GM18951 (cell line): ENCODE measurements at regions not wholly inside any gene's neighbourhood (a gene's known extent, or its start where the extent isn't known, plus 50 kb on each side); places are given as distances from the start of the nearest gene placed in this dataset.

ENCODE experiments used
- POLR2A ChIP-seq: IDR thresholded peaks from 4 replicates; pipeline ENCODE4 v1.6.1; 2011; ENCODE audit warnings: mild to moderate bottlenecking; ENCODE audit not compliant: insufficient read length, insufficient read depth; ENCODE audit errors: extremely low read depth
- in situ Hi-C: fragments of 300-500 bp; cut with MboI; formaldehyde crosslinking; loops from one replicate; pipeline ENCODE4 v1.12.0; 2022; ENCODE audit warnings: low sequenced_read_pairs, mixed read lengths, inconsistent platforms; ENCODE audit not compliant: unreplicated experiment

DNA sequence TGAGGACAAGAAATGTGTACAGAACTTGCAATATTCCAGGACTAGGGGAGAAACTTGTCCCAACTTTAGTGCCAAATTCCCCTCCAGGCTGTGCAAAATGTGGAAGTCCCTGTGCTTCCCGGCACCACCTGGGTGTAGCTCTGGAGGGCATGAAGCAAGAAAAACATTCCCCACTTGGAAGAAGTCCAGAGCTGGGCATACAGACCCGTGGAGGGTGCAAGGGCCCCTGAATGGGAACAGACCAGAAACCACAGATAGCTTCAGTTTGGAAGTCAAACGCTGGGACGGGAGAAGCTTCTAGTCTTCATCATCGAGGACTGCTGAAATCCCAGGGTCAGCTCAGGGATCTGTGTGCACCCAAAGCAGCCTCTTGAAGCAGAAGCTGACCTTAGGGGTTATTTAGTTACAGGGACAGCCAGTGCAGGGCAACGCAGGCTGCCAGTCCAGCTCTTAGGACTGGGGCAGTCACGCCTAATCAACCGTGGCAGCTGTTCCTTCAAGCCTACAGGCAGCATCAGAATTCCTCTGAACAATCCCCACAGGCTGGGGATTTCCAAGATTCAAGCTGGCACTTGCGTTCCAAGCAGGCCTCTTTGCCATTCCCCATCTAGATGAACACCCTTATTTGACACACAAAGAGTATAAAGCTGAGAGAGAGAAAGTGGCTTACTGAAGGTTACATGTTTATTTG lies 269.4 kb downstream of the LOXHD1 start:
- TF ChIP-seq POLR2A, result no peak
- in situ Hi-C loops, result no loop called here

GRCh38 chr18:46388286-46388685 lies 268.7 kb downstream of the LOXHD1 start:
- no peak for TF ChIP-seq POLR2A
- in situ Hi-C loops, result no loop called here

- TF ChIP-seq POLR2A, result no peak
- in situ Hi-C loops, result no loop called here
Observed at GRCh38 chr18:46392576-46392975, 264.4 kb downstream of the LOXHD1 start.

DNA sequence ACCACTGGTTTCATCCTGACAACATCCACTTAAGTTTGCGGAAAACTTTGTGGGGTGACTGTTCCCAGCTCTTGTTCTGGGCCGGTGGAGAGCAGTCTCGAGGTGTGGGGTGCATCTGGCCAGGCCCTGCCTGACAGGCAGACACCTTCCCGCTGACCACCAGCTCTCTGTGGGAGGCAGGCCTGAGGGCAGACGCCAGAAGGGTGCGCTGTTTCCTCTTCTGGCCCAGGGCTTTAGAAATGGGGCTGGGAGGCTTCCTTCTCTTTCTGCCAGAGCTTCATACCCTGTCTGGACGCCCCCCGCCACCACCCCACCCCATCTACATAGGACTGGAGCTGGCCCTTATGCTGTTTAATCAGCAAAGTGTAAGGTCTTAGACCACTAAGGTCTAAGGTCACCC lies 263.8 kb downstream of the LOXHD1 start:
- in situ Hi-C loops, result no loop called here
- TF ChIP-seq POLR2A, result no peak

- in situ Hi-C loops, result no loop called here
- no peak for TF ChIP-seq POLR2A
Observed at GRCh38 chr18:46393961-46394360, 263.1 kb downstream of the LOXHD1 start.

DNA sequence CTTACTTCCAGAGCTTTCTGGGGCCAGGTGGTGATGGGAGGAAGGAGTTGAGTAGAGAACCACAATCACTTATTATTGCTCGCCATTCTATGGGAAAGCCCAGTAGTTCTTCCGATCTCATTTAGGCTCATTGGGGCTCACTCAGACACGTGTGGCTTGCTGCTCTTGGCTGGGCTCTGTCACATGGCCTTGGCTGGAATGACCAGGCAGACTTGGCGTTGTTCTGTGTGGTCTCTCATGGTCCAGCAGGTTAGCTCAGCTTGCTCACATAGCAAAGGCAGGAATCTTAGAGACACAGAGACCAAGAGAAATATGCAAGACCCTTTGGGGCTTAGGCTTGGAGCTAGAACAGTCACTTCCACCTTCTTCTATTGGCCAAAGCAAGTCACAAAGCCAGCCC lies 261.2 kb downstream of the LOXHD1 start:
- TF ChIP-seq POLR2A, result no peak
- in situ Hi-C loops, result no loop called here

- in situ Hi-C loops, result no loop called here
- no peak for TF ChIP-seq POLR2A
Observed at GRCh38 chr18:46397174-46397573, 259.8 kb downstream of the LOXHD1 start.

DNA sequence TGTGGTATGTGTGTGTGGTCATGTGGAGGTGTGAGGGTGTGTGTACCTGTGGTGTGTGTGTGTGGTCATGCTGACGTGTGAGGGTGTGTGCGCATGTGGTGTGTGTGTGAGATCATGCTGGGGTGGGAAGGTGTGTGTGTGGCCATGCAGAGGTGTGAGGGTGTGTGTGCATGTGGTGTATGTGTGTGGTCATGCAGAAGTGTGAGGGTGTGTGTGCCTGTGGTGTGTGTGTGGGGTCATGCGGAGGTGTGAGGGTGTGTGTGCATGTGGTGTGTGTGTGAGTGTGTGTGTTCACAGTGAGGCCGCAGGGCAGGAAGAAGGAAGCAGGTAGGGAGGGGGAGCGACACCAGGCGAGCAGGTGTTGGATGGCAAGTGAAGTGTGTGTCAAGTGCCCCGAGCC lies 259.0 kb downstream of the LOXHD1 start:
- no peak for TF ChIP-seq POLR2A
- in situ Hi-C loops, result no loop called here

- in situ Hi-C loops, result no loop called here
- TF ChIP-seq POLR2A, result no peak
Observed at GRCh38 chr18:46398625-46399024, 258.4 kb downstream of the LOXHD1 start.

GRCh38 chr18:46399303-46399702 lies 257.7 kb downstream of the LOXHD1 start:
- TF ChIP-seq POLR2A, result no peak
- in situ Hi-C loops, result no loop called here

- in situ Hi-C loops, result no loop called here
- TF ChIP-seq POLR2A, result no peak
Observed at GRCh38 chr18:46400449-46400848, 256.6 kb downstream of the LOXHD1 start.

DNA sequence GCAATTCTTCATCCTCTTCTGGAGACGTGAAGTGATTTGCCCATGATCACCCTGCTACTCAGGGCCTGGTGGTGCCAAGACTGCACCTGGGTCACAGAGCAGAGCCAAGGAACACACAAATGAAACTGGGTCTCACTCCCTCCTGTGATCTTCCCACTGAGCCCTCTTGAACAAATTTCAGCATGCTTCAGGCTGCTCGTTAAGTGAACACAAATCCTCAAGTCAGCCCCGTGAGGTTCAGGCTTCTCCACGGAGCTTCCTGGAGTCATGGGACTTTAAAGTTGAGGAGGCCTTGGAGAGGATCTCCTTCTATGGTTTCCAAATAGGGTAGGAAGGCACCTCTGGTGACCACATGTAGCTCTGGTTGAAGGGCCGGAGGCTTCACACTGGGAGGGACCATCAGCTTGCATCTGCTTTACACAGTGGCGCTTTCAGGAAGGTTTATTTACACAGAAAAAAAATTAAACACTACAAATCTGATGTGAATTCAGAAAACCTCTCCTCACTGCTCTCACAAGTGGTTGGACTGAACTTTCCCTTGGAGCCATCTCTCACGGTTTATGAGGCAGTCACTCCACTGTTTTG lies 255.4 kb downstream of the LOXHD1 start:
- no peak for TF ChIP-seq POLR2A
- in situ Hi-C loops, result no loop called here

- in situ Hi-C loops, result no loop called here
- no peak for TF ChIP-seq POLR2A
Observed at GRCh38 chr18:46402396-46402795, 254.6 kb downstream of the LOXHD1 start.

- TF ChIP-seq POLR2A, result no peak
- in situ Hi-C loops, result no loop called here
Observed at GRCh38 chr18:46402945-46403344, 254.1 kb downstream of the LOXHD1 start.

GRCh38 chr18:46405832-46406538 lies 251.0 kb downstream of the LOXHD1 start:
- no peak for TF ChIP-seq POLR2A
- in situ Hi-C loops, result no loop called here

DNA sequence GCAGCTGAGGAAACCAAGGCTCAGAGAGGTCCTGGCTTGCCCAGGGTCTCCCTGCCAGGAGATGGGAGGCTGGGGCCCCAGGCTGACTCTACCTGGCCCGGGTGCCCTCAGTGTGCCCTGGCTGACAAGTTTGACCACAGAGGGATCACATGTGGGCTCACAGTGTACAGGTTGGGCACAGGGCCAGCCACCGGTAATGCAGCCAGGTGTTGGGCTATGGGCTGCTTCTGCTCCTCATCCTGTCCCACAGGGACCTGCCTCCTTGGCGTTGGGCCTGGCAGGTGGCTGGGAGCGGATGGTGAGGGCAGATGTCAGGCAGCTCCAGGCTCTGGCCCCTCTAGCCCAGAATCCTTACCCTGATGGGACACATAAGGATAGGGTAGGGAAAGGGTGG lies 250.5 kb downstream of the LOXHD1 start:
- TF ChIP-seq POLR2A, result no peak
- in situ Hi-C loops, result no loop called here
